ENCODE measurements at regions not wholly inside any gene's neighbourhood (a gene's known extent, or its start where the extent isn't known, plus 50 kb on each side); places are given as distances from the start of the nearest gene placed in this dataset.
"Not testable (repeated sequence)": the region's sequence is repeated elsewhere in the genome, so short reads cannot be mapped to it uniquely, and the experiment has no call there.

GRCh38 chr4:78660559-78660958, 109.0 kb downstream of the ANXA3 start:
- intact Hi-C loops (cut with DNase I): no loop called here
- 87 to 88% methylated on average over 4 of the region's 4 CpGs for WGBS, 2 donors
- ATAC-seq (no peak), DNase-seq (no peak)
- Histone ChIP-seq H3K27ac (no peak overlapping the region), H3K4me3 (no peak overlapping the region), H3K9me3 (no peaks in the 10 kb centered on the region), H3K27me3 (no peaks in the 10 kb centered on the region), H3K36me3 (replicated peaks in 1 of 2; ENCODE audit: insufficient read depth in 1 of 2, low read depth in 2 of 2) (no peaks in the 10 kb centered on the region), H3K4me1 (peaks cover 9% of the 10 kb centered on the region)
- TF ChIP-seq POLR2A (IDR thresholded peaks at IDR 0.05) (no peak), CTCF (IDR thresholded peaks at IDR 0.05) (no peak)

DNA sequence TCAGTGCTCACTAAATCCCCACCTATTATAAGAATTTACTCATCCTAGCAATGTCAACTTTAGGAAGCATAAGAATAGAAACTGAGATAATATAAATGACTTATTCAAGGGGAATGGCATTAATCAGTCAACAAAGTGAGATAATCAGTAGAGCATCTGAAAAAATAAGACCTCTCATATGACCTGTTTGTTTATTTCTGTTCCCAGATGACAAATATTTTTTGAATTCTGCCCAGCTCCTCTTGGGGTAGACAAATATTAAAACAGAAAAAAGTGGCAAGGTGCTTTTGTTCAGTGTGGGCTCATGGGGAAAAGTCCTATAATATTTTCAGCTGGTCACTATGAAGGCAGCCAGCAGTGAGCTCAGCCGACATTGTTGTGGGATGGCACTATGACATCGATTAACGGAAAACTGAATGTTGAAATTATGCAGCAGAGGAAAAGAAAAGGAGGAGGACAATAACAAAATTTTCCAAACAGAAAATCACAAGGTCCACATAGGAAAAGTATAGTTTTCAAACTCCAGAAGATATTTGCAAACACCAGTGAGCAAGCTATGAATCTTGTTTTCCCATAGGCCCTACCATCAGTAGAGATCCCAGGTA, 109.6 kb downstream of the ANXA3 start:
- H3K9me3 ChIP-seq: no peaks in the 10 kb centered on the region
- no peaks in the 10 kb centered on the region for H3K27me3 ChIP-seq
- peak overlapping the region in 1 of 4 donors; percentile 46 for H3K27ac ChIP-seq
- no peak for DNase-seq
- TF ChIP-seq POLR2A (IDR thresholded peaks at IDR 0.05) (no peak), CTCF (IDR thresholded peaks at IDR 0.05) (no peak)
- ATAC-seq: no peak
- H3K4me1 ChIP-seq: peaks cover 9% of the 10 kb centered on the region
- intact Hi-C loops (cut with DNase I): no loop called here
- no peaks in the 10 kb centered on the region for H3K36me3 ChIP-seq (replicated peaks in 1 of 2; ENCODE audit: insufficient read depth in 1 of 2, low read depth in 2 of 2)
- 88 to 96% methylated on average over 3 of the region's 3 CpGs for WGBS, 2 donors
- no peak overlapping the region for H3K4me3 ChIP-seq

- H3K4me3 ChIP-seq: no peak overlapping the region
- H3K27me3 ChIP-seq: no peaks in the 10 kb centered on the region
- 17 to 28% methylated on average over 3 of the region's 3 CpGs for WGBS, 2 donors
- intact Hi-C loops (cut with DNase I): no loop called here
- no peaks in the 10 kb centered on the region for H3K36me3 ChIP-seq (replicated peaks in 1 of 2; ENCODE audit: insufficient read depth in 1 of 2, low read depth in 2 of 2)
- no peak for DNase-seq
- peak overlapping the region in 2 of 4 donors; percentile 34 to 46 for H3K27ac ChIP-seq
- H3K4me1 ChIP-seq: peaks cover 9% of the 10 kb centered on the region
- no peaks in the 10 kb centered on the region for H3K9me3 ChIP-seq
- peak; percentile 33 for ATAC-seq
- TF ChIP-seq CTCF (IDR thresholded peaks at IDR 0.05) (no peak), POLR2A (IDR thresholded peaks at IDR 0.05) (no peak)
These were observed 110.5 kb downstream of the ANXA3 start for GRCh38 chr4:78661921-78662521.

DNA sequence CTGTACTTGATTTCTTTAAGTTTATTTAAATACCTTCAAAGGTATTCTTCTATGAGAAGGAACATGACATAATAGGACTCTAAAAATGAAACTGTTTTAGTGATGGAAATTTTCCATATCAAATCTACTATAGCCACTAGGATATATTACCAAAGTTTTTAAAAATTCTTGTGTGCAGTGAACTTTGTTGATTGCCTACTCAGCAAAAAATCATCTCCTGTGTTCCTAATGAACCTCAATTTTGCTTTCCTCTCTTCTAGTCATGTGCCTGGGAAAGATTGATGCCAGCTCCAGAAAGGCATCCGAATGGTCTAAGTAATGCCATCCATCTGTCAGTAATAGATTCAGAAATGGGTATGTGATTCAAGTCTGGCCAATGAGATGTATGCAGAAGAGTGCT, 111.1 kb downstream of the ANXA3 start:
- Histone ChIP-seq H3K9me3 (no peaks in the 10 kb centered on the region), H3K4me3 (no peak overlapping the region), H3K36me3 (replicated peaks in 1 of 2; ENCODE audit: insufficient read depth in 1 of 2, low read depth in 2 of 2) (no peaks in the 10 kb centered on the region), H3K4me1 (peaks cover 9% of the 10 kb centered on the region), H3K27ac (peak overlapping the region in 1 of 4 donors; percentile 46), H3K27me3 (no peaks in the 10 kb centered on the region)
- ATAC-seq (no peak), DNase-seq (no peak)
- intact Hi-C loops (cut with DNase I): no loop called here
- 83 to 89% methylated on average over 1 of the region's 1 CpG for WGBS, 2 donors
- TF ChIP-seq CTCF (IDR thresholded peaks at IDR 0.05): no peak
- TF ChIP-seq POLR2A (IDR thresholded peaks at IDR 0.05): no peak

- ATAC-seq; H3K4me3 ChIP-seq; intact Hi-C loops (cut with DNase I); H3K27ac ChIP-seq; H3K27me3 ChIP-seq; H3K9me3 ChIP-seq; H3K36me3 ChIP-seq (replicated peaks in 1 of 2; ENCODE audit: insufficient read depth in 1 of 2, low read depth in 2 of 2); DNase-seq; H3K4me1 ChIP-seq: not testable (repeated sequence)
- 89 to 97% methylated on average over 5 of the region's 5 CpGs for WGBS, 2 donors
These were observed 111.9 kb upstream of the BMP2K start for GRCh38 chr4:78664296-78664695.
